Heart left ventricle (tissue), 16 donors: ENCODE measurements at regions not wholly inside any gene's neighbourhood (a gene's known extent, or its start where the extent isn't known, plus 50 kb on each side); places are given as distances from the start of the nearest gene placed in this dataset.
"Not testable (repeated sequence)": the region's sequence is repeated elsewhere in the genome, so short reads cannot be mapped to it uniquely, and the experiment has no call there.

Experiments
- ATAC-seq, 4 donors: fragments of 200-7000 bp; cut with Tn5 transposase; one replicate each; pipeline ENCODE4 v1.9.1; 2020 to 2022; ENCODE audit warnings: moderate library complexity in 4 of 4, mild to moderate bottlenecking in 3 of 4, moderate number of reproducible peaks in 1 of 4
- DNase-seq, 5 donors: peaks; one replicate each; pipeline ENCODE4 v3.0.0-alpha.2; 2020
- H3K27ac ChIP-seq, 12 donors: fragments of 200-600 bp; sonication (generic) in 4 of 12; one replicate each; pipeline versions ENCODE4 v1.5.0 to v1.8.0; 2016 to 2022; ENCODE audit warnings: mild to moderate bottlenecking in 2 of 12
- H3K27me3 ChIP-seq, 9 donors: fragments of 200-600 bp; sonication (generic) in 2 of 9; one replicate each; pipeline versions ENCODE4 v1.5.1 to v1.8.0; 2016 to 2022; ENCODE audit warnings: mild to moderate bottlenecking in 3 of 9
- H3K36me3 ChIP-seq, 9 donors: fragments of 200-600 bp; sonication (generic) in 2 of 9; one replicate each; pipeline versions ENCODE4 v1.5.0 to v1.8.0; 2018 to 2022; ENCODE audit warnings: mild to moderate bottlenecking in 2 of 9
- H3K4me1 ChIP-seq, 12 donors: fragments of 200-600 bp; sonication (generic) in 4 of 12; one replicate each; pipeline versions ENCODE4 v1.5.0 to v1.8.0; 2016 to 2022; ENCODE audit warnings: mild to moderate bottlenecking in 3 of 12
- H3K4me3 ChIP-seq, 12 donors: fragments of 200-600 bp; sonication (generic) in 4 of 12; one replicate each; pipeline versions ENCODE4 v1.5.0 to v1.8.0; 2017 to 2022; ENCODE audit warnings: mild to moderate bottlenecking in 9 of 12, moderate library complexity in 4 of 12
- H3K9me3 ChIP-seq, 12 donors: fragments of 200-600 bp; sonication (generic) in 4 of 12; one replicate each; pipeline versions ENCODE4 v1.5.0 to v1.8.0; 2016 to 2022; ENCODE audit warnings: mild to moderate bottlenecking in 1 of 12
- POLR2A ChIP-seq, 2 donors: fragments of 450-650 bp; IDR thresholded peaks; one replicate each; pipeline ENCODE4 v1.6.1; 2017; ENCODE audit warnings: antibody characterized with exemption in 2 of 2, mild to moderate bottlenecking in 2 of 2, moderate library complexity in 2 of 2
- WGBS, 4 donors: extraction: QIAGEN DNeasy Blood & Tissue Kit in 2 of 4; methylation state at CpG; one replicate each; pipeline versions ENCODE4 v1.1.5 to v1.1.7; 2013 to 2018; 5-methylcytosine and 5-hydroxymethylcytosine counted together
- intact Hi-C, 10 donors: fragments of 100-400 bp; cut with DNase I; formaldehyde crosslinking; loops; one replicate each; pipeline versions ENCODE4 v1.11.1 to v1.14.2; 2022
- TF ChIP-seq, protein P1 (sequence below), 12 donors: fragments of 200-600 bp; sonication (generic) in 4 of 12; IDR thresholded peaks; one replicate each; pipeline versions ENCODE4 v1.5.0 to v1.8.0; 2018 to 2022; ENCODE audit warnings: antibody characterized with exemption in 12 of 12, mild to moderate bottlenecking in 5 of 12
- donor health status: ischemic (EF 13 %, LVEDD 7.1; RV severe dilation, severe dysfunction).
- donor health status: healthy with polysubstance abuse.
- donor health status: DM: no; HTN: yes; CAD: no.
- donor health status: DM: no; HTN: no; CAD: no.
- donor health status: ischemic (EF 25% LVEDD 6.9; RV normal size, moderate dysfunction).
- donor health status: ischemic (EF 25% LVEDD 5.7; RV mildly dilated, moderate dysfunction).
- donor health status: healthy.
- donor health status: DM: yes; HTN: yes; CAD: no.
- donor health status: ischemic (EF 35%, LVEDD 5.7; RV mildly dilated, moderate dysfunction).
- donor health status: nonischemic (EF 11% LVEDD 7.7; RV severe dilation, severe dysfunction).
- donor health status: DM: yes; HTN: yes; CAD: no.
- donor health status: PGD.
- donor health status: ischemic (EF 29% LVEDD 5.4; RV normal size, mild dysfunction).
- donor health status: nonischemic (EF 23%, LVEDD 6.1; RV moderate dilation, normal function).

DNA sequence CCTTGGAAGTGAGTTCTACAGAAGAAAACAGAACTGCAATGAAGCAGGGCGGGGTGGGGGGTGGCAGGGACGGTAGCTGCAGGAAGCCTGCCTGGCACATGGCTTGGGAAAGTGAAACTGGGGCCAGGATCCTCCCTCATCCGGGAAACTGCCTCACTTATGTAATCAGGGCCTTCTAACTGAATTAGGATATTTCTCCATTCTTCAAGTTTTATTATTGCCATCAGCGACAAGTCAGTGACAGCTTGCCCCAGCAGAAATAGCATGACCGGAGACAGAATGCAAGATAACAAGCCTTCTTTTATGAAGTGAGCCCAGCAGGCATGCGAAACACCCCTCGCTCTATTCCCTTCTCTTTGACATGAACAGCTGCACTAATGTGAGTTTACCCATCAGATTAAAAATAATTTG lies 77.5 kb upstream of the CACUL1 start:
- peak in 3 of 4 donors; percentile 70 to 87 (median 77) for ATAC-seq
- WGBS, 4 donors = 30 to 37% (median 34%) methylated on average over 7 of the region's 7 CpGs
- Histone ChIP-seq H3K36me3 (no peaks in the 10 kb centered on the region), H3K4me3 (peak overlapping the region in 3 of 12 donors; percentile 5 to 22 (median 11)), H3K27ac (peak overlapping the region in 6 of 12 donors; percentile 13 to 61 (median 47)), H3K27me3 (no peaks in the 10 kb centered on the region), H3K9me3 (no peaks in the 10 kb centered on the region), H3K4me1 (peaks cover 0 to 9% (median 7%) of the 10 kb centered on the region in 12 donors)
- peak; percentile 62 to 80 (median 71) for DNase-seq
- intact Hi-C loops = no loop called here
- TF ChIP-seq POLR2A (IDR thresholded peaks at IDR 0.05) = no peak
- TF ChIP-seq, protein P1, sequence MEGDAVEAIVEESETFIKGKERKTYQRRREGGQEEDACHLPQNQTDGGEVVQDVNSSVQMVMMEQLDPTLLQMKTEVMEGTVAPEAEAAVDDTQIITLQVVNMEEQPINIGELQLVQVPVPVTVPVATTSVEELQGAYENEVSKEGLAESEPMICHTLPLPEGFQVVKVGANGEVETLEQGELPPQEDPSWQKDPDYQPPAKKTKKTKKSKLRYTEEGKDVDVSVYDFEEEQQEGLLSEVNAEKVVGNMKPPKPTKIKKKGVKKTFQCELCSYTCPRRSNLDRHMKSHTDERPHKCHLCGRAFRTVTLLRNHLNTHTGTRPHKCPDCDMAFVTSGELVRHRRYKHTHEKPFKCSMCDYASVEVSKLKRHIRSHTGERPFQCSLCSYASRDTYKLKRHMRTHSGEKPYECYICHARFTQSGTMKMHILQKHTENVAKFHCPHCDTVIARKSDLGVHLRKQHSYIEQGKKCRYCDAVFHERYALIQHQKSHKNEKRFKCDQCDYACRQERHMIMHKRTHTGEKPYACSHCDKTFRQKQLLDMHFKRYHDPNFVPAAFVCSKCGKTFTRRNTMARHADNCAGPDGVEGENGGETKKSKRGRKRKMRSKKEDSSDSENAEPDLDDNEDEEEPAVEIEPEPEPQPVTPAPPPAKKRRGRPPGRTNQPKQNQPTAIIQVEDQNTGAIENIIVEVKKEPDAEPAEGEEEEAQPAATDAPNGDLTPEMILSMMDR (IDR thresholded peaks at IDR 0.05) = no peak

DNA sequence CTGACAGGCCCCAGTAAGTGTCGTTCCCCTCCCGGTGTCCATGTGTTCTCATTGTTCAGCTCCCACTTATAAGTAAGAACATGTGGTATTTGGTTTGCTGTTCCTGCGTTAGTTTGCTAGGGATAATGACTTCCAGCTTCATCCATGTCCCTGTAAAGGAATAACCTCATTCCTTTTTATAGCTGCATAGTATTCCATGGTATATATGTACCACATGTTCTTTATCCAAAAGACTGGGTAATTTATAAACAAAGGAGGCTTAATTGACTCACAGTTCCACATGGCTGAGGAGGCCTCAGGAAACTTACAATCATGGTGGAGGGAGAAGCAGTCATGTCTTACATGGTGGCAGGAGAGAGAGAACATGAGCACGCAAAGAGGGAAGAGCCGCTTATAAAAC lies 79.6 kb upstream of the CACUL1 start:
- H3K4me1 ChIP-seq, H3K36me3 ChIP-seq, H3K27me3 ChIP-seq, H3K9me3 ChIP-seq, intact Hi-C loops, H3K27ac ChIP-seq, ATAC-seq, H3K4me3 ChIP-seq, DNase-seq: not testable (repeated sequence)
- 80 to 97% (median 89%) methylated on average over 5 of the region's 5 CpGs for WGBS, 4 donors

DNA sequence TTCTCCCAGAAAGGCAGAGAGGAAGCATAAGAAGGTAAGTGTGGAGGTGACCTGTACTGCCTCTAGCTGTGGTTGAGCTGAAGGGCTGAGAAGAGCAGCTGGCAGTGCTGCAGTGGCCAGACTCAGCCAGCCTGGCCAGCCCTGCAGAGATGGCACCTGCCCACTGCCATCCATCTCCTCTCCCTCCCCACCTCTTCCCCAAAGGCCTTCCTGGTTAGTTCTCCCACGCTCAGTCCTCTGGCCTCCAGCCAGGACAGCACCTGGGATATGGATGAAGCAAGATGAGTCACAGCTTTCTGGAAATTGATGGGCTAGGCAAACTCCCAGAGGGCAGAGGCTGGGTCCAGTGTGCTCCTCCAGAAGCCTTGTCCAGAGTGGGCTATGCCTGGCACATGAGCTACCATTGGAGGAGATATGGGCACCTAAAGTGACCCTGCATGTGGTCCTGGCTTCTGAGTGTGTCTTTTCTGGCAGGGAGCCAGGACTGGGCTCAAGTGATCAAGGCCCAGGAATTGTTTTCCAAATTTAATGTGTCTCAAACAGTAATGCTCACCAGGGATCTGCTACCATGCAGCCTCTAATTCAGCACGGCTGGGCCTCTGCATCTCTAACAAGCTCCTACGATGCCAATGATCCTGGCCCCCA lies 81.0 kb upstream of the CACUL1 start:
- Histone ChIP-seq H3K27me3 (no peaks in the 10 kb centered on the region), H3K4me3 (no peak overlapping the region), H3K4me1 (peaks cover 0 to 9% (median 7%) of the 10 kb centered on the region in 12 donors), H3K27ac (no peak overlapping the region), H3K36me3 (no peaks in the 10 kb centered on the region), H3K9me3 (no peaks in the 10 kb centered on the region)
- TF ChIP-seq, protein P1 (IDR thresholded peaks at IDR 0.05) = no peak
- TF ChIP-seq POLR2A (IDR thresholded peaks at IDR 0.05) = no peak
- ATAC-seq = peak in 2 of 4 donors; percentile 18 to 19
- intact Hi-C loops = no loop called here
- 44 to 73% (median 64%) methylated on average over 3 of the region's 3 CpGs for WGBS, 4 donors
- no peak for DNase-seq

DNA sequence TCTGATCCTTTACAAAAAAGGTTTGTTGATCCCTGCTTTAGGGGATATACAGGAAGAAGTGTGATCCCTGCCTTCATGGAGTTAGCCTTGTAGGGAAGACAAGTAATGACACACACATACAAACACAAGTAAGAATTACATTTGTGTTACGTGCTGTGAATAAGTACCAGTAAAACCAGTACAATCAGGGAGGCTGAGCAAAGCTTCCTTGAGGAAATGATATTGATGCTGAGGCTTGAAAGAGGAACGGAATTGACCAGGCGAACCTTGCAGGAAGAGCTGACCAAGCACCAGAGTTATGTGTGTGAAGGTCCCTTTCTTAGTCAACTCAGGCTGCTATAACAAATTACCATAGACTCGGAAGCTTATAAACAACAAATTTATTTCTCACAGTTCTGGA lies 83.6 kb upstream of the CACUL1 start:
- intact Hi-C loops = no loop called here
- Histone ChIP-seq H3K27me3 (no peaks in the 10 kb centered on the region), H3K4me3 (no peak overlapping the region), H3K27ac (no peak overlapping the region), H3K4me1 (peaks cover 0 to 7% (median 0%) of the 10 kb centered on the region in 12 donors), H3K36me3 (no peaks in the 10 kb centered on the region), H3K9me3 (no peaks in the 10 kb centered on the region)
- 87 to 92% (median 89%) methylated on average over 4 of the region's 4 CpGs for WGBS, 4 donors
- DNase-seq = no peak
- no peak for TF ChIP-seq POLR2A (IDR thresholded peaks at IDR 0.05)
- TF ChIP-seq, protein P1 (IDR thresholded peaks at IDR 0.05) = no peak
- no peak for ATAC-seq

DNA sequence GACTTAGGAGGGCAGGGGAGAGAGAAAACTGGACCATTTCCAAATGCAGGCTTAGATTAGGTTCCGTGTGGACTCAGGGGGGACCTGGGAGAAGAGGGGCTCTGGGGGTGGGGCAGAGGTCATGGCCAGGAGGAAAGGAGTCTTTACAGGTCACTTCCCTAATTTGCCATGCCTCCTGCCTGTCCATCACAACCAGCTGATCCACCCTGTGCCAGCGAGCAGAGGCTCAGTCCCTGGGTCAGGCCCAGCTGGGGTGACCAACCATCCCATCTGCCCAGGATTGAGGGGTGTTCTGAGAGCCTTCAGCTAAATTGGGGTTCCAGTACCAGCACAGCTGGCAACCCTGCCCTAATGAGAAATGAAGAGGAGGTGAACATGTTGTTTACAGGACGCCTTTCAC lies 84.6 kb upstream of the CACUL1 start:
- intact Hi-C loops = no loop called here
- Histone ChIP-seq H3K4me1 (peaks cover 0 to 14% (median 2%) of the 10 kb centered on the region in 12 donors), H3K27ac (no peak overlapping the region), H3K4me3 (no peak overlapping the region), H3K36me3 (no peaks in the 10 kb centered on the region), H3K27me3 (no peaks in the 10 kb centered on the region), H3K9me3 (no peaks in the 10 kb centered on the region)
- DNase-seq (no peak), ATAC-seq (no peak)
- TF ChIP-seq, protein P1 (IDR thresholded peaks at IDR 0.05) = no peak
- no peak for TF ChIP-seq POLR2A (IDR thresholded peaks at IDR 0.05)
- 83 to 92% (median 86%) methylated on average over 3 of the region's 3 CpGs for WGBS, 4 donors
